ENCODE measurements at regions not wholly inside any gene's neighbourhood (a gene's known extent, or its start where the extent isn't known, plus 50 kb on each side); places are given as distances from the start of the nearest gene placed in this dataset.

DNA sequence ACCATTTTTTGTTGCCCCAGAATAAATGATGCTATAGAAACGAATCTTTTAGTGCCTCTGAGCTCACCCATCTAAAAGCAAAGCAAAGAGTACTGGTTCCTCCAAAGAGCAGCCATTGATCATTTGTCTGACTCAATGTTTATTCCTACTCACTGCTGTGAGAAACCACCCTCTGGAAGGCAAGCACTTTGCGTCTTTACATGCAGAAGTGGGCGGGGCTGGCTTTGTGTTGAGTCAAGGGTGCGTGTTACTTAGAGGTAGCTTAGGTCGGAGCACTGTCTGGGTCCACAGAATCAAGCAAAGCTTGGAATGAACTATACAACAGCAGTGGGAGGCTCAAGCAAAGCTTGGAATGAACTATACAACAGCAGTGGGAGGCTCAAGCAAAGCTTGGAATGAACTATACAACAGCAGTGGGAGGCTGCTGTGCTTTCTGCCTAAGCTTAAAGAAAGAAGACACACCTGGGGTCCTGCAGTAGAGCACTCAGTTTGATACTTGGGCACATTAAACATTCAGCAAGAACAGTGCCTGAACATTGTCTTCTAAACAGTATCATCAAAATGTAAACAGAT, 77.2 kb upstream of the PRICKLE1 start:
- TF ChIP-seq JUND (IDR thresholded peaks at IDR 0.05) (no peak), EZH2 (IDR thresholded peaks at IDR 0.05) (no peak), POLR2AphosphoS5 (IDR thresholded peaks at IDR 0.05; ENCODE audit: low read depth, low read length) (no peak), SRF (IDR thresholded peaks at IDR 0.05; ENCODE audit: low read depth) (no peak), TCF7L2 (IDR thresholded peaks at IDR 0.05; ENCODE audit: borderline replicate concordance, extremely low read depth, insufficient read depth, insufficient read length) (no peak), FOSL1 (IDR thresholded peaks at IDR 0.05; ENCODE audit: low read depth) (no peak), RAD21 (IDR thresholded peaks at IDR 0.05; ENCODE audit: low read depth) (no peak), POLR2A (IDR thresholded peaks at IDR 0.05; ENCODE audit: borderline replicate concordance, extremely low read depth, insufficient read depth, insufficient read length) (no peak), CBX3 (IDR thresholded peaks at IDR 0.05; ENCODE audit: low read depth) (no peak)
- TF ChIP-seq, protein P1, sequence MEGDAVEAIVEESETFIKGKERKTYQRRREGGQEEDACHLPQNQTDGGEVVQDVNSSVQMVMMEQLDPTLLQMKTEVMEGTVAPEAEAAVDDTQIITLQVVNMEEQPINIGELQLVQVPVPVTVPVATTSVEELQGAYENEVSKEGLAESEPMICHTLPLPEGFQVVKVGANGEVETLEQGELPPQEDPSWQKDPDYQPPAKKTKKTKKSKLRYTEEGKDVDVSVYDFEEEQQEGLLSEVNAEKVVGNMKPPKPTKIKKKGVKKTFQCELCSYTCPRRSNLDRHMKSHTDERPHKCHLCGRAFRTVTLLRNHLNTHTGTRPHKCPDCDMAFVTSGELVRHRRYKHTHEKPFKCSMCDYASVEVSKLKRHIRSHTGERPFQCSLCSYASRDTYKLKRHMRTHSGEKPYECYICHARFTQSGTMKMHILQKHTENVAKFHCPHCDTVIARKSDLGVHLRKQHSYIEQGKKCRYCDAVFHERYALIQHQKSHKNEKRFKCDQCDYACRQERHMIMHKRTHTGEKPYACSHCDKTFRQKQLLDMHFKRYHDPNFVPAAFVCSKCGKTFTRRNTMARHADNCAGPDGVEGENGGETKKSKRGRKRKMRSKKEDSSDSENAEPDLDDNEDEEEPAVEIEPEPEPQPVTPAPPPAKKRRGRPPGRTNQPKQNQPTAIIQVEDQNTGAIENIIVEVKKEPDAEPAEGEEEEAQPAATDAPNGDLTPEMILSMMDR (IDR thresholded peaks at IDR 0.05 in 2 of 3, conservative IDR thresholded peaks at IDR 0.05 in 1 of 3; ENCODE audit: borderline replicate concordance in 1 of 3, insufficient read depth in 1 of 3, low read depth in 2 of 3, low read length in 2 of 3): no peak
- TF ChIP-seq, protein P2, sequence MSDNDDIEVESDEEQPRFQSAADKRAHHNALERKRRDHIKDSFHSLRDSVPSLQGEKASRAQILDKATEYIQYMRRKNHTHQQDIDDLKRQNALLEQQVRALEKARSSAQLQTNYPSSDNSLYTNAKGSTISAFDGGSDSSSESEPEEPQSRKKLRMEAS (IDR thresholded peaks at IDR 0.05): no peak
- TF ChIP-seq, protein P3, sequence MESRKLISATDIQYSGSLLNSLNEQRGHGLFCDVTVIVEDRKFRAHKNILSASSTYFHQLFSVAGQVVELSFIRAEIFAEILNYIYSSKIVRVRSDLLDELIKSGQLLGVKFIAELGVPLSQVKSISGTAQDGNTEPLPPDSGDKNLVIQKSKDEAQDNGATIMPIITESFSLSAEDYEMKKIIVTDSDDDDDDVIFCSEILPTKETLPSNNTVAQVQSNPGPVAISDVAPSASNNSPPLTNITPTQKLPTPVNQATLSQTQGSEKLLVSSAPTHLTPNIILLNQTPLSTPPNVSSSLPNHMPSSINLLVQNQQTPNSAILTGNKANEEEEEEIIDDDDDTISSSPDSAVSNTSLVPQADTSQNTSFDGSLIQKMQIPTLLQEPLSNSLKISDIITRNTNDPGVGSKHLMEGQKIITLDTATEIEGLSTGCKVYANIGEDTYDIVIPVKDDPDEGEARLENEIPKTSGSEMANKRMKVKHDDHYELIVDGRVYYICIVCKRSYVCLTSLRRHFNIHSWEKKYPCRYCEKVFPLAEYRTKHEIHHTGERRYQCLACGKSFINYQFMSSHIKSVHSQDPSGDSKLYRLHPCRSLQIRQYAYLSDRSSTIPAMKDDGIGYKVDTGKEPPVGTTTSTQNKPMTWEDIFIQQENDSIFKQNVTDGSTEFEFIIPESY (IDR thresholded peaks at IDR 0.05; ENCODE audit: extremely low read depth, insufficient replicate concordance, low read length): no peak
- TF ChIP-seq, protein P4, sequence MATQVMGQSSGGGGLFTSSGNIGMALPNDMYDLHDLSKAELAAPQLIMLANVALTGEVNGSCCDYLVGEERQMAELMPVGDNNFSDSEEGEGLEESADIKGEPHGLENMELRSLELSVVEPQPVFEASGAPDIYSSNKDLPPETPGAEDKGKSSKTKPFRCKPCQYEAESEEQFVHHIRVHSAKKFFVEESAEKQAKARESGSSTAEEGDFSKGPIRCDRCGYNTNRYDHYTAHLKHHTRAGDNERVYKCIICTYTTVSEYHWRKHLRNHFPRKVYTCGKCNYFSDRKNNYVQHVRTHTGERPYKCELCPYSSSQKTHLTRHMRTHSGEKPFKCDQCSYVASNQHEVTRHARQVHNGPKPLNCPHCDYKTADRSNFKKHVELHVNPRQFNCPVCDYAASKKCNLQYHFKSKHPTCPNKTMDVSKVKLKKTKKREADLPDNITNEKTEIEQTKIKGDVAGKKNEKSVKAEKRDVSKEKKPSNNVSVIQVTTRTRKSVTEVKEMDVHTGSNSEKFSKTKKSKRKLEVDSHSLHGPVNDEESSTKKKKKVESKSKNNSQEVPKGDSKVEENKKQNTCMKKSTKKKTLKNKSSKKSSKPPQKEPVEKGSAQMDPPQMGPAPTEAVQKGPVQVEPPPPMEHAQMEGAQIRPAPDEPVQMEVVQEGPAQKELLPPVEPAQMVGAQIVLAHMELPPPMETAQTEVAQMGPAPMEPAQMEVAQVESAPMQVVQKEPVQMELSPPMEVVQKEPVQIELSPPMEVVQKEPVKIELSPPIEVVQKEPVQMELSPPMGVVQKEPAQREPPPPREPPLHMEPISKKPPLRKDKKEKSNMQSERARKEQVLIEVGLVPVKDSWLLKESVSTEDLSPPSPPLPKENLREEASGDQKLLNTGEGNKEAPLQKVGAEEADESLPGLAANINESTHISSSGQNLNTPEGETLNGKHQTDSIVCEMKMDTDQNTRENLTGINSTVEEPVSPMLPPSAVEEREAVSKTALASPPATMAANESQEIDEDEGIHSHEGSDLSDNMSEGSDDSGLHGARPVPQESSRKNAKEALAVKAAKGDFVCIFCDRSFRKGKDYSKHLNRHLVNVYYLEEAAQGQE (IDR thresholded peaks at IDR 0.05; ENCODE audit: low read depth): no peak
